Chondrocyte (in vitro differentiated cells): ENCODE measurements at regions not wholly inside any gene's neighbourhood (a gene's known extent, or its start where the extent isn't known, plus 50 kb on each side); places are given as distances from the start of the nearest gene placed in this dataset.

Experiments used
- DNase-seq: peaks from one replicate; pipeline ENCODE4 v3.0.0; 2021; ENCODE audit warnings: mixed read lengths, low spot score
- H3K27ac Mint-ChIP-seq: one replicate; pipeline ENCODE4 v1.8.0; 2021; ENCODE audit warnings: mild to moderate bottlenecking, moderate library complexity, mixed read lengths; ENCODE audit not compliant: unreplicated experiment
- H3K27me3 Mint-ChIP-seq: 2 replicates; pipeline ENCODE4 v1.8.0; 2021; ENCODE audit warnings: low read depth, mixed read lengths
- H3K36me3 Mint-ChIP-seq: 2 replicates; pipeline ENCODE4 v1.8.0; 2021; ENCODE audit warnings: low read depth, mixed read lengths
- H3K4me1 Mint-ChIP-seq: 2 replicates; pipeline ENCODE4 v1.8.0; 2021; ENCODE audit warnings: low read depth, mild to moderate bottlenecking, mixed read lengths
- H3K4me3 Mint-ChIP-seq: one replicate; pipeline ENCODE4 v1.8.0; 2021; ENCODE audit warnings: mild to moderate bottlenecking, moderate library complexity, mixed read lengths; ENCODE audit not compliant: unreplicated experiment
- H3K9me3 Mint-ChIP-seq: 2 replicates; pipeline ENCODE4 v1.8.0; 2021; ENCODE audit warnings: low read depth, mixed read lengths
- CTCF ChIP-seq: fragments of 200-600 bp; sonication (generic); IDR thresholded peaks from 2 replicates; pipeline ENCODE4 v1.5.0; 2021; ENCODE audit warnings: antibody characterized with exemption, mild to moderate bottlenecking, moderate library complexity

GRCh38 chr12:123041811-123042655 is 61.6 kb downstream of the ARL6IP4 start:
- peaks cover 12% of the 10 kb centered on the region for H3K4me1 Mint-ChIP-seq
- DNase-seq, result peak; percentile 54
- no peaks in the 10 kb centered on the region for H3K27me3 Mint-ChIP-seq
- no peak for TF ChIP-seq CTCF
- H3K4me3 Mint-ChIP-seq, result no peak overlapping the region
- no peaks in the 10 kb centered on the region for H3K9me3 Mint-ChIP-seq
- no peak overlapping the region for H3K27ac Mint-ChIP-seq
- no peaks in the 10 kb centered on the region for H3K36me3 Mint-ChIP-seq

- no peaks in the 10 kb centered on the region for H3K27me3 Mint-ChIP-seq
- no peaks in the 10 kb centered on the region for H3K9me3 Mint-ChIP-seq
- H3K27ac Mint-ChIP-seq, result no peak overlapping the region
- H3K36me3 Mint-ChIP-seq, result no peaks in the 10 kb centered on the region
- no peak for TF ChIP-seq CTCF
- peak; percentile 46 for DNase-seq
- H3K4me1 Mint-ChIP-seq, result peaks cover 12% of the 10 kb centered on the region
- no peak overlapping the region for H3K4me3 Mint-ChIP-seq
These were observed 60.6 kb downstream of the ARL6IP4 start for GRCh38 chr12:123041042-123041531.

DNA sequence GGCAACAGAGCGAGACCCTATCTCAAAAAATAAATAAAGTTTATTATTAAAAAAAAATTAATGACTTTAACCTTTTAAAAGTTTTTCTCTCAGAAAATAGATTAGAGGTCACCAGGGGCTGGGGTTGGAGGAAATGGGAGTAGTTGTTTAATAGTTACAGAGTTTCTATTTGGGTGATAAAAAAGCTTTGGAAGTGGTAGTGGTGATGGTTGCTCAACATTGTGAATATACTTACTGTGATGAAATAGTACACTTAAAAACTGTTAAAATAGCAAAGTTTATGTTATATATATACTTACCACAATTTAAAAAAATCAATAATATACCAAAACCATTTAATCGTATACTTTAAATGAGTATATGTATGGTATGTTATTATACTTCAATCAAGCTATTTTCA is 59.6 kb downstream of the ARL6IP4 start:
- no peak for TF ChIP-seq CTCF
- Mint-ChIP-seq H3K27me3 (no peaks in the 10 kb centered on the region), H3K4me3 (no peak overlapping the region), H3K27ac (no peak overlapping the region), H3K4me1 (peaks cover 12% of the 10 kb centered on the region), H3K36me3 (no peaks in the 10 kb centered on the region), H3K9me3 (no peaks in the 10 kb centered on the region)
- DNase-seq, result no peak

DNA sequence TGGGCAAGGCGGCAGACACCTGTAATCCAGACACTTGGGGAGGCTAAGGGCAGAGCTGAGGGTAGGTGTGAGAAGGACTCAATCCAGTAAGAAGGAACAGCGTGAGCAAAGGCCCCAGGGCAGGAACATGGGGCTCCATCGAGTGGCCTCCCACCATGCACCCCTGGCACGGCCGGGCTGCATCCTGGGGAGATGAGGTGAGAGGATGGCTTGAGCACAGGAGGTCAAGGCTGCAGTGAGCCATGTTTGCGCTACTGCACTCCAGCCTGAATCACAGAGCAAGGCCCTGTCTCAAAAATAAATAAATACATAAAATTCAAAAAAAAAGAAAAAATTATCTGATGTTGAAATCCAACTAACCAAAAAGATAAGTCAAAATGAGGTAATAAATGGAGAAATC is 58.5 kb downstream of the ARL6IP4 start:
- peak; percentile 24 for DNase-seq
- H3K36me3 Mint-ChIP-seq, result no peaks in the 10 kb centered on the region
- H3K27me3 Mint-ChIP-seq, result no peaks in the 10 kb centered on the region
- peaks cover 12% of the 10 kb centered on the region for H3K4me1 Mint-ChIP-seq
- no peak overlapping the region for H3K4me3 Mint-ChIP-seq
- no peaks in the 10 kb centered on the region for H3K9me3 Mint-ChIP-seq
- TF ChIP-seq CTCF, result no peak
- no peak overlapping the region for H3K27ac Mint-ChIP-seq

GRCh38 chr12:123038486-123038885 is 58.0 kb downstream of the ARL6IP4 start:
- H3K4me3 Mint-ChIP-seq, result no peak overlapping the region
- H3K4me1 Mint-ChIP-seq, result peaks cover 8% of the 10 kb centered on the region
- H3K27ac Mint-ChIP-seq, result no peak overlapping the region
- H3K9me3 Mint-ChIP-seq, result no peaks in the 10 kb centered on the region
- H3K36me3 Mint-ChIP-seq, result no peaks in the 10 kb centered on the region
- DNase-seq, result peak; percentile 61
- H3K27me3 Mint-ChIP-seq, result no peaks in the 10 kb centered on the region
- no peak for TF ChIP-seq CTCF
